T-cell (primary cell): ENCODE measurements at regions not wholly inside any gene's neighbourhood (a gene's known extent, or its start where the extent isn't known, plus 50 kb on each side); places are given as distances from the start of the nearest gene placed in this dataset.

Experiments used
- ATAC-seq, 4 experiments: fragments of 200-7000 bp in 3 of 4; fragments of 150-1000 bp in 1 of 4; cut with Tn5 transposase; replicated peaks in 1 of 4; 1 replicate in 3 of 4; 2 replicates in 1 of 4; pipeline ENCODE4 v1.10.0; 2021; ENCODE audit warnings: moderate library complexity in 3 of 4, mild to moderate bottlenecking in 2 of 4, moderate number of reproducible peaks in 1 of 4
- CTCF ChIA-PET, 2 donors: fragments of 300-600 bp; sonication (Branson Sonifier 250); formaldehyde crosslinking; loops; one replicate each; lab custom pipeline; 2022; ENCODE audit warnings: antibody characterized with exemption in 2 of 2; lab: Charles Lee
- POLR2A ChIA-PET, 2 donors: fragments of 300-600 bp; sonication (Branson Sonifier 250); formaldehyde crosslinking; loops; one replicate each; lab custom pipeline; 2022; ENCODE audit warnings: antibody characterized with exemption in 2 of 2; lab: Charles Lee
- DNase-seq, 35 experiments: peaks; one replicate each; pipeline versions ENCODE4 v3.0.0 to v3.0.0-alpha.2; 2013 to 2023
- H3K27ac ChIP-seq: one replicate; pipeline ENCODE4 v1.5.1; 2013; ENCODE audit warnings: low read length
- H3K27me3 ChIP-seq, 2 experiments: replicated peaks in 1 of 2; 1 replicate in 1 of 2; 2 replicates in 1 of 2; pipeline versions ENCODE4 v1.6.1 to v1.7.0; 2013; ENCODE audit warnings: low read length in 1 of 2, mixed read lengths in 1 of 2; ENCODE audit not compliant: control insufficient read depth in 2 of 2, insufficient read depth in 2 of 2; ENCODE audit errors: extremely low read depth in 1 of 2
- H3K36me3 ChIP-seq, 2 donors: 1 replicate in 1 of 2; 2 replicates in 1 of 2; pipeline versions ENCODE4 v1.6.1 to v1.7.0; 2013; ENCODE audit warnings: low read length in 1 of 2; ENCODE audit not compliant: control insufficient read depth in 2 of 2, insufficient read depth in 1 of 2; ENCODE audit errors: extremely low read depth in 1 of 2
- H3K4me1 ChIP-seq, 2 experiments: 1 replicate in 1 of 2; 2 replicates in 1 of 2; pipeline versions ENCODE4 v1.6.1 to v1.7.0; 2013; ENCODE audit warnings: low read length in 2 of 2, mixed read lengths in 1 of 2; ENCODE audit not compliant: insufficient read depth in 2 of 2, control insufficient read depth in 1 of 2; ENCODE audit errors: extremely low read depth in 1 of 2
- H3K4me3 ChIP-seq, 2 donors: 1 replicate in 1 of 2; 2 replicates in 1 of 2; pipeline versions ENCODE4 v1.5.1 to v1.7.0; 2013; ENCODE audit warnings: mild to moderate bottlenecking in 2 of 2, low read length in 1 of 2, moderate library complexity in 1 of 2; ENCODE audit not compliant: control insufficient read depth in 1 of 2; ENCODE audit errors: extremely low read depth in 1 of 2
- H3K9me3 ChIP-seq: 2 replicates; pipeline ENCODE4 v1.7.0; 2013
- H3K27ac Mint-ChIP-seq, 2 donors: one replicate each; pipeline ENCODE4 v1.8.0; 2020 to 2021; ENCODE audit warnings: mild to moderate bottlenecking in 2 of 2, mixed read lengths in 2 of 2
- H3K27me3 Mint-ChIP-seq, 2 donors: one replicate each; pipeline ENCODE4 v1.8.0; 2021 to 2022; ENCODE audit warnings: mixed read lengths in 2 of 2
- H3K36me3 Mint-ChIP-seq: one replicate; pipeline ENCODE4 v1.8.0; 2021; ENCODE audit warnings: mixed read lengths
- H3K4me1 Mint-ChIP-seq, 3 donors: one replicate each; pipeline ENCODE4 v1.8.0; 2020 to 2022; ENCODE audit warnings: mixed read lengths in 3 of 3, mild to moderate bottlenecking in 1 of 3
- H3K4me3 Mint-ChIP-seq, 3 donors: one replicate each; pipeline ENCODE4 v1.8.0; 2020 to 2022; ENCODE audit warnings: mild to moderate bottlenecking in 3 of 3, mixed read lengths in 3 of 3, moderate library complexity in 3 of 3
- H3K9me3 Mint-ChIP-seq, 3 donors: one replicate each; pipeline ENCODE4 v1.8.0; 2020 to 2022; ENCODE audit warnings: mixed read lengths in 3 of 3
- WGBS: methylation state at CpG from one replicate; pipeline ENCODE4 v1.1.5; 2013; ENCODE audit warnings: missing lambda C conversion rate; ENCODE audit not compliant: insufficient coverage; 5-methylcytosine and 5-hydroxymethylcytosine counted together

- Histone ChIP-seq H3K27ac (no peak overlapping the region), H3K4me3 (no peak overlapping the region), H3K4me1 (no peaks in the 10 kb centered on the region), H3K9me3 (no peaks in the 10 kb centered on the region), H3K36me3 (no peaks in the 10 kb centered on the region), H3K27me3 (no peaks in the 10 kb centered on the region)
- Mint-ChIP-seq H3K4me1 (peaks cover 0 to 1% (median 0%) of the 10 kb centered on the region in 3 donors), H3K4me3 (no peak overlapping the region), H3K27me3 (no peaks in the 10 kb centered on the region), H3K36me3 (no peaks in the 10 kb centered on the region), H3K9me3 (peaks cover 0 to 4% (median 0%) of the 10 kb centered on the region in 3 donors), H3K27ac (no peak overlapping the region)
- ATAC-seq (no peak), DNase-seq (no peak)
- CTCF ChIA-PET: no interaction called here
- POLR2A ChIA-PET: no interaction called here
- WGBS: 60% methylated on average over 1 of the region's 4 CpGs
Measured at GRCh38 chr4:121233982-121234381, 69.9 kb upstream of the TNIP3 start.

- H3K4me3 ChIP-seq: no peak overlapping the region
- Mint-ChIP-seq H3K4me3 (no peak overlapping the region), H3K9me3 (peaks cover 0 to 4% (median 0%) of the 10 kb centered on the region in 3 donors), H3K27me3 (no peaks in the 10 kb centered on the region), H3K36me3 (no peaks in the 10 kb centered on the region), H3K4me1 (peaks cover 15 to 29% (median 27%) of the 10 kb centered on the region in 3 donors), H3K27ac (no peak overlapping the region)
- no peak for DNase-seq
- peaks cover 2 to 6% of the 10 kb centered on the region in 2 experiments for H3K4me1 ChIP-seq
- no peak for ATAC-seq
- 100% methylated on average over 2 of the region's 3 CpGs for WGBS
- ChIA-PET POLR2A (no interaction called here), CTCF (interaction anchor here in 1 of 2 donors (1.0 kb wide), 1 partner anchor 19 kb away, joined by 3 read pairs; no protein-coding TSS in a partner anchor)
- H3K36me3 ChIP-seq: no peaks in the 10 kb centered on the region
- H3K9me3 ChIP-seq: no peaks in the 10 kb centered on the region
- H3K27me3 ChIP-seq: no peaks in the 10 kb centered on the region
- no peak overlapping the region for H3K27ac ChIP-seq
Measured at GRCh38 chr4:121229993-121230392, 65.9 kb upstream of the TNIP3 start.

- Histone ChIP-seq H3K9me3 (no peaks in the 10 kb centered on the region), H3K27ac (no peak overlapping the region), H3K4me3 (no peak overlapping the region), H3K27me3 (no peaks in the 10 kb centered on the region), H3K4me1 (peaks cover 2 to 6% of the 10 kb centered on the region in 2 experiments), H3K36me3 (no peaks in the 10 kb centered on the region)
- Mint-ChIP-seq H3K9me3 (peaks cover 0 to 4% (median 0%) of the 10 kb centered on the region in 3 donors), H3K27ac (no peak overlapping the region), H3K4me1 (peaks cover 15 to 31% (median 30%) of the 10 kb centered on the region in 3 donors), H3K36me3 (no peaks in the 10 kb centered on the region), H3K4me3 (no peak overlapping the region), H3K27me3 (no peaks in the 10 kb centered on the region)
- ChIA-PET POLR2A (no interaction called here), CTCF (interaction anchor here in 1 of 2 donors (1.3 to 2.5 kb wide), 2 partner anchors 23 to 36 kb away, joined by 4 to 14 read pairs; no protein-coding TSS in a partner anchor)
- no peak for ATAC-seq
- DNase-seq: no peak
- WGBS: no CpG with 5 or more reads among the region's 1 CpG
Measured at GRCh38 chr4:121228848-121229247, 64.7 kb upstream of the TNIP3 start.

GRCh38 chr4:121227341-121227792, 63.2 kb upstream of the TNIP3 start:
- POLR2A ChIA-PET: interaction anchor here in 1 of 2 donors (1.2 kb wide), 1 partner anchor 16 kb away, joined by 3 read pairs; no protein-coding TSS in a partner anchor

GRCh38 chr4:121226362-121226761, 62.2 kb upstream of the TNIP3 start:
- WGBS: 0% methylated on average over 1 of the region's 4 CpGs
- ATAC-seq: peak in 1 of 4 experiments; percentile 24
- H3K27me3 Mint-ChIP-seq: no peaks in the 10 kb centered on the region
- ChIA-PET POLR2A (no interaction called here), CTCF (interaction anchor here (1.0 to 1.7 kb wide), 2 partner anchors 17 to 34 kb away, joined by 3 to 6 read pairs; no protein-coding TSS in a partner anchor)
- Histone ChIP-seq H3K27ac (peak overlapping the region; percentile 81), H3K36me3 (no peaks in the 10 kb centered on the region), H3K4me3 (peak overlapping the region in 1 of 2 donors; percentile 42), H3K27me3 (no peaks in the 10 kb centered on the region), H3K9me3 (no peaks in the 10 kb centered on the region), H3K4me1 (peaks cover 6 to 7% of the 10 kb centered on the region in 2 experiments)
- peak overlapping the region; percentile 53 to 62 (median 61) for H3K4me3 Mint-ChIP-seq
- peak overlapping the region; percentile 72 to 85 for H3K27ac Mint-ChIP-seq
- peaks cover 24 to 46% (median 45%) of the 10 kb centered on the region in 3 donors for H3K4me1 Mint-ChIP-seq
- H3K36me3 Mint-ChIP-seq: no peaks in the 10 kb centered on the region
- no peak for DNase-seq
- peaks cover 0 to 4% (median 0%) of the 10 kb centered on the region in 3 donors for H3K9me3 Mint-ChIP-seq

More at GRCh38 chr4:121227341-121227792, 63.2 kb upstream of the TNIP3 start:
- Mint-ChIP-seq H3K27ac (peak overlapping the region; percentile 76 to 86), H3K4me3 (peak overlapping the region; percentile 61 to 77 (median 72)), H3K36me3 (no peaks in the 10 kb centered on the region), H3K27me3 (no peaks in the 10 kb centered on the region), H3K9me3 (peaks cover 0 to 4% (median 0%) of the 10 kb centered on the region in 3 donors), H3K4me1 (peaks cover 15 to 36% (median 35%) of the 10 kb centered on the region in 3 donors)
- ATAC-seq (peak; percentile 49 to 77 (median 60)), DNase-seq (peak in 1 of 35 experiments; percentile 49)
- CTCF ChIA-PET: interaction anchor here (0.7 to 2.5 kb wide), 8 partner anchors 10 to 36 kb away, joined by 3 to 14 read pairs (median 4); no protein-coding TSS in a partner anchor
- Histone ChIP-seq H3K4me1 (peaks cover 2 to 6% of the 10 kb centered on the region in 2 experiments), H3K9me3 (no peaks in the 10 kb centered on the region), H3K4me3 (peak overlapping the region in 1 of 2 donors; percentile 42), H3K27me3 (no peaks in the 10 kb centered on the region), H3K27ac (peak overlapping the region; percentile 81), H3K36me3 (no peaks in the 10 kb centered on the region)
- no CpG with 5 or more reads among the region's 3 CpGs for WGBS

- H3K27ac ChIP-seq: peak overlapping the region; percentile 43
- ChIA-PET POLR2A (interaction anchor here in 1 of 2 donors (1.2 kb wide), 1 partner anchor 22 kb away, joined by 5 read pairs; no protein-coding TSS in a partner anchor), CTCF (interaction anchor here (0.7 to 3.9 kb wide), 9 partner anchors 22 to 86 kb away, joined by 3 to 18 read pairs (median 5); no protein-coding TSS in a partner anchor)
- no peaks in the 10 kb centered on the region for H3K36me3 ChIP-seq
- no CpG with 5 or more reads among the region's 1 CpG for WGBS
- peak in 1 of 35 experiments; percentile 43 for DNase-seq
- H3K27me3 Mint-ChIP-seq: no peaks in the 10 kb centered on the region
- no peaks in the 10 kb centered on the region for H3K27me3 ChIP-seq
- peaks cover 41 to 50% (median 45%) of the 10 kb centered on the region in 3 donors for H3K4me1 Mint-ChIP-seq
- peak overlapping the region in 1 of 3 donors; percentile 9 for H3K4me3 Mint-ChIP-seq
- H3K27ac Mint-ChIP-seq: peak overlapping the region; percentile 73 to 80
- no peaks in the 10 kb centered on the region for H3K36me3 Mint-ChIP-seq
- no peaks in the 10 kb centered on the region for H3K9me3 ChIP-seq
- peak in 3 of 4 experiments; percentile 42 to 51 (median 47) for ATAC-seq
- no peak overlapping the region for H3K4me3 ChIP-seq
- no peaks in the 10 kb centered on the region for H3K9me3 Mint-ChIP-seq
- H3K4me1 ChIP-seq: peaks cover 9 to 16% of the 10 kb centered on the region in 2 experiments
Measured at GRCh38 chr4:121221608-121222007, 57.5 kb upstream of the TNIP3 start.
